Thoracic aorta (tissue), 2 donors: ENCODE measurements at regions not wholly inside any gene's neighbourhood (a gene's known extent, or its start where the extent isn't known, plus 50 kb on each side); places are given as distances from the start of the nearest gene placed in this dataset.

ENCODE experiments used
- ATAC-seq: fragments of 150-250 bp; one replicate; pipeline ENCODE4 v1.8.0; 2017; ENCODE audit warnings: low read depth; ENCODE audit not compliant: insufficient number of reproducible peaks, low FRiP score
- DNase-seq: peaks from one replicate; pipeline ENCODE4 v3.0.0-alpha.2; 2020; ENCODE audit warnings: low spot score
- H3K27ac ChIP-seq, 2 donors: fragments of 200-600 bp; sonication (generic); 1 replicate in 1 of 2; 2 replicates in 1 of 2; pipeline ENCODE4 v1.5.1; 2016; ENCODE audit warnings: mild to moderate bottlenecking in 2 of 2, moderate library complexity in 2 of 2
- H3K27me3 ChIP-seq: fragments of 200-600 bp; sonication (generic); replicated peaks from 2 replicates; pipeline ENCODE4 v1.6.0; 2016; ENCODE audit warnings: mild to moderate bottlenecking; ENCODE audit not compliant: insufficient read depth
- H3K36me3 ChIP-seq: fragments of 200-600 bp; sonication (generic); one replicate; pipeline ENCODE4 v1.5.1; 2016
- H3K4me1 ChIP-seq, 2 donors: fragments of 200-600 bp; sonication (generic); 1 replicate in 1 of 2; 2 replicates in 1 of 2; pipeline versions ENCODE4 v1.5.1 to v1.6.0; 2016; ENCODE audit warnings: low read depth in 2 of 2, mild to moderate bottlenecking in 1 of 2; ENCODE audit not compliant: control insufficient read depth in 1 of 2
- H3K4me3 ChIP-seq: fragments of 200-600 bp; sonication (generic); 2 replicates; pipeline ENCODE4 v1.5.1; 2016; ENCODE audit warnings: mild to moderate bottlenecking
- H3K9me3 ChIP-seq: fragments of 200-600 bp; sonication (generic); 2 replicates; pipeline ENCODE4 v1.5.1; 2016
- TF ChIP-seq, protein P1 (sequence below): fragments of 200-600 bp; sonication (generic); IDR thresholded peaks from one replicate; pipeline ENCODE4 v1.5.1; 2019; ENCODE audit warnings: antibody characterized with exemption

DNA sequence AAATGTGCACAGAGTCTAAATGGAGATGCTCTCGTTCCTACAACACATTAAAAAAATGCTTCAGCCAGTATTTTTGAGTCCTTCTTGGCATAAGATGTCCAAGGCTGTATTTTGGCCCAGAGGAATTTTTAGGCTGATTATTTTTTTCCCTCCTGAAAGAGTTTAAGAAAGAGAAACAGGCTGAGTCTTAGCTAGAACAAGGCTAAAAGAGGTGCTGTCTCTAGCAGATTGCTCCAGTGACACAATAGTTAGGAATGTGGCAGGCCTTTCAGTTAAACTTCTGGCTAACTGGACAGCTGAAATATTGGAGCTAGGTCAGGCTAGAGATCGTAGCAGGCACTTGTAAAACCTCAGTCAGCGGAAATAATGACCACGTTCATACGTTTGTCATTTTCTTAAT lies 271.4 kb upstream of the RARB start:
- DNase-seq, result peak; percentile 4
- peak overlapping the region; percentile 20 to 45 for H3K27ac ChIP-seq
- TF ChIP-seq, protein P1, sequence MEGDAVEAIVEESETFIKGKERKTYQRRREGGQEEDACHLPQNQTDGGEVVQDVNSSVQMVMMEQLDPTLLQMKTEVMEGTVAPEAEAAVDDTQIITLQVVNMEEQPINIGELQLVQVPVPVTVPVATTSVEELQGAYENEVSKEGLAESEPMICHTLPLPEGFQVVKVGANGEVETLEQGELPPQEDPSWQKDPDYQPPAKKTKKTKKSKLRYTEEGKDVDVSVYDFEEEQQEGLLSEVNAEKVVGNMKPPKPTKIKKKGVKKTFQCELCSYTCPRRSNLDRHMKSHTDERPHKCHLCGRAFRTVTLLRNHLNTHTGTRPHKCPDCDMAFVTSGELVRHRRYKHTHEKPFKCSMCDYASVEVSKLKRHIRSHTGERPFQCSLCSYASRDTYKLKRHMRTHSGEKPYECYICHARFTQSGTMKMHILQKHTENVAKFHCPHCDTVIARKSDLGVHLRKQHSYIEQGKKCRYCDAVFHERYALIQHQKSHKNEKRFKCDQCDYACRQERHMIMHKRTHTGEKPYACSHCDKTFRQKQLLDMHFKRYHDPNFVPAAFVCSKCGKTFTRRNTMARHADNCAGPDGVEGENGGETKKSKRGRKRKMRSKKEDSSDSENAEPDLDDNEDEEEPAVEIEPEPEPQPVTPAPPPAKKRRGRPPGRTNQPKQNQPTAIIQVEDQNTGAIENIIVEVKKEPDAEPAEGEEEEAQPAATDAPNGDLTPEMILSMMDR, result no peak

DNA sequence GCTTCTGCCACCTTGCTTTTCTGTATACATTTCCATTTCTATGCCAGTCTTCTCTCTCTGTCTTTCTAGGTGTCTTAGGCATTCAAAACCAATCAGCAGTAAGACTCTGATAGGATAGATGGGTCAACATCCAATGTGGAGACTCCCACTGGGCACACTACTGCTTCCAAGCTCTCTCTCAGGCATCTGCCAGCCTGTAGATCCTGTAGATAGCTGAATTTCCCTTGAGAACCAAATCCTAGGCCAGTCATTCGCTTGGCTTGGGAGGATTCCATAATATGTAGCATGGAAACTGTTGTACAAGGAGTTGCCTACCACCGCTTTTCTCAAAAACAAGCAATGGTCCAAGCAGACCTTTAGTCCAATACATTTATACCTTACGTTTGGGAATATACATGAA lies 262.8 kb upstream of the RARB start:
- Histone ChIP-seq H3K4me1 (no peaks in the 10 kb centered on the region), H3K27me3 (no peaks in the 10 kb centered on the region), H3K4me3 (no peak overlapping the region), H3K27ac (no peak overlapping the region), H3K36me3 (no peaks in the 10 kb centered on the region), H3K9me3 (peaks cover 12% of the 10 kb centered on the region)
- TF ChIP-seq, protein P1, result no peak
- ATAC-seq (no peak), DNase-seq (no peak)

More for the DNA sequence above, 271.4 kb upstream of the RARB start:
- Histone ChIP-seq H3K9me3 (no peaks in the 10 kb centered on the region), H3K4me3 (peak overlapping the region; percentile 32), H3K27me3 (no peaks in the 10 kb centered on the region), H3K36me3 (no peaks in the 10 kb centered on the region), H3K4me1 (peaks cover 0 to 11% of the 10 kb centered on the region in 2 donors)
- ATAC-seq, result peak; percentile 89

DNA sequence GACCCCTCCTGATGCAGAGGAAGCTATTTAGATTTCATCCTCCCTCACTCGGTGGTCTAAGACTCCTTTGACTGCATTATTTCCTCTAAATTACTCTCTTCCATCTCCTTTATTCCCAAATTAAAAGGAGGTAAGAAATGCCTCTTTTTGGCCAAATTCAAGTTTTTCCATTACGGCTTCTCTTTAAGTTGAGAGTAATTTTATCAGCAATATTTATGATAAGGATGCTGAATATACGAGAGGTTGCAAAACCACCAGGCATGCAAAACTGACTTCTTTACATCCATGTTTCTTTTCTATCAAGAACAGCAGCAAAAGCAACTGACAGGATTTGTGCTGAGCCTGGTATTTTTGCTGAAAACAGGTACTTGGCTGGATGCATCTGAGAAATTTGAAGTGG lies 262.0 kb upstream of the RARB start:
- no peaks in the 10 kb centered on the region for H3K36me3 ChIP-seq
- no peaks in the 10 kb centered on the region for H3K27me3 ChIP-seq
- H3K4me1 ChIP-seq, result no peaks in the 10 kb centered on the region
- peaks cover 12% of the 10 kb centered on the region for H3K9me3 ChIP-seq
- ATAC-seq (no peak), DNase-seq (no peak)
- no peak overlapping the region for H3K27ac ChIP-seq
- no peak overlapping the region for H3K4me3 ChIP-seq
- TF ChIP-seq, protein P1, result no peak

DNA sequence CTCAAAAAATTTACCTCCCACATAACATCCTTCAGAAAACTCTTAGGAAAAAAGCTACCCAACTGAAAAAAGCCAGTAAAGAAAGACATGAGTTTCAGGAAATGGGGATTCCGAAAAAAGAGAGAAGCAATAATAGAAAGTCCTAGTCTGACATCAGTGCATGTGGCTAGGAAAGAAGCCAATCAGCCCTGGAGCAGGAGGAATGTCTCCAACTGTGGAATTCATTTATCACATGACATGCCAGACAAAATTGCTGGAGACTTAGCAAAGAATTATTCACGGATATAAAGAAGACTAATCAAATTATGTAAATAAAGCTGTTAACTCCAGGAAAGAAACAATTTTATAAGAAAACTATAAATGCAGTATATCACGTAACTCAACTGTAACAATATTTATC lies 258.9 kb upstream of the RARB start:
- H3K27ac ChIP-seq, result no peak overlapping the region

DNA sequence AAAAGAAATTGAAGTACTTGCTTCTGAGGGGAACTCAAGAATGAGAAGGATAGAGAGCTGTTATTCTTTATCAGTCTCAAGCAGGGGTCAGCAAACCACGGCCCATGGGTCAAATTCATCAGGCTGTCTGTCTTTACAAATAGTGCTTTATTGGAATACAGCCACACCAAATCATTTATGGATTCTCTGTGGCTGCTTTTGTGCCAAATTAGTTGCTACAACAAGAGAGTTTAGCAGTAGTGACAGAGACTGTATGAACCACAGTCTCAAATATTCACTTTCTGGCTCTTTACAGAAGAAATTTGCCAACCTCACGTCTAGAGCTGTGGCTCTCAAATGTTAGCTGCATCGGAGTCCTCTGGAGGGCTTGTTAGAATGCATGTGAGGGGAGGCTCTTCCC lies 258.0 kb upstream of the RARB start:
- TF ChIP-seq, protein P1, result no peak
- no peak for ATAC-seq
- no peaks in the 10 kb centered on the region for H3K27me3 ChIP-seq
- H3K9me3 ChIP-seq, result peaks cover 12% of the 10 kb centered on the region
- H3K4me1 ChIP-seq, result no peaks in the 10 kb centered on the region
- no peak overlapping the region for H3K27ac ChIP-seq
- H3K36me3 ChIP-seq, result no peaks in the 10 kb centered on the region
- no peak for DNase-seq
- H3K4me3 ChIP-seq, result no peak overlapping the region

More for the DNA sequence above, 258.9 kb upstream of the RARB start:
- Histone ChIP-seq H3K4me3 (no peak overlapping the region), H3K27me3 (no peaks in the 10 kb centered on the region), H3K9me3 (peaks cover 12% of the 10 kb centered on the region), H3K36me3 (no peaks in the 10 kb centered on the region), H3K4me1 (no peaks in the 10 kb centered on the region)
- no peak for ATAC-seq
- TF ChIP-seq, protein P1, result no peak
- DNase-seq, result no peak
